Limb (tissue), 2 donors: ENCODE measurements at regions not wholly inside any gene's neighbourhood (a gene's known extent, or its start where the extent isn't known, plus 50 kb on each side); places are given as distances from the start of the nearest gene placed in this dataset.

ENCODE experiments used
- DNase-seq, 2 donors: peaks; one replicate each; pipeline ENCODE4 v3.0.0-alpha.2; 2016; ENCODE audit errors: extremely low spot score in 2 of 2

- no peak for DNase-seq
These were observed 144.0 kb upstream of the CDH6 start for GRCh38 chr5:31049461-31049860.

DNA sequence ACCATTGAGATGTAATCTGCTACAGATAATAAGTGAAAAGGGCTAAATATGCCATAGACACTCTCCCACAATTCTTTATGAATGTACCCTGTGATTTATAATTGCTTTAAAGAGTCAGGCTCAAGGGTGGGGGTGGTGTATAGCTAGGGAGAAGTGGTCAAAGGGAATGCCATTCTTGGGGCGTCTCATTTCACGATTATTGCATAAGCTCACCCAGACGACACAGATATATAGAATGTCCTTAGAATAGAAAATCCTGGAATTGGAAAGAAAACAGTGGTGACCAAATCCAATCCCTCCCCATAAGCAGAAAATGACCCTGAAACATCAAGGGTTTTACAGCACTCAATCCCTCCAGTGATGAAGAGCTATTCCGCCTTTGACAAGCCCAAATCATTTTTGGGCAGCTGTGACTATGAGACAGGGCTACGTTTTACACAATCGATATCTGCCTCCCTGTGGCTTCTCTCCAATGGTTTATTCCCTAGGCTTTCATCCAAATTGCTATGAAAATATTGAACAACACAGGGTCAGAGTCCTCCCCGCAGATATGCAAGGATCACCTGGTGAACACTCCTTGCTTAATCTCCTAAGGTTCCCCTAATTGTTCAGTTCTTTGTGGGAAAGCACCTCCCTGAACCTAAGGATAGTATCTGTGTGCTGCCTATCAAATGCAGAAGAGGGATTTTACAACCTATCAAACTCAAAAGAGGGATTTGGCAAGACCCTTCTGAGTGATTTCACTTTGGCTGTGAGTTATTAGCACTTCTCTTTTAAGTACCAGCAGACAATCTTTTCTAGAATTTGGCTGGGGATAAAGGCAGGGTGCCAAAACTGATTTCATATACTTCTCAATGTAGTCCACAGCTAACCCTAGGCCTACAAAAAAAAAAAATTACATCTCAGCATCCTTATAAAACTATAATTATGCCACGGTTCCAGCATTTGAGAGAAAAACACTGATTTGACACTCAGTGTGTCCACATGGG lies 144.9 kb upstream of the CDH6 start:
- DNase-seq = no peak

GRCh38 chr5:31047621-31048020 lies 145.9 kb upstream of the CDH6 start:
- DNase-seq = no peak

GRCh38 chr5:31047007-31047406 lies 146.5 kb upstream of the CDH6 start:
- DNase-seq = no peak

DNA sequence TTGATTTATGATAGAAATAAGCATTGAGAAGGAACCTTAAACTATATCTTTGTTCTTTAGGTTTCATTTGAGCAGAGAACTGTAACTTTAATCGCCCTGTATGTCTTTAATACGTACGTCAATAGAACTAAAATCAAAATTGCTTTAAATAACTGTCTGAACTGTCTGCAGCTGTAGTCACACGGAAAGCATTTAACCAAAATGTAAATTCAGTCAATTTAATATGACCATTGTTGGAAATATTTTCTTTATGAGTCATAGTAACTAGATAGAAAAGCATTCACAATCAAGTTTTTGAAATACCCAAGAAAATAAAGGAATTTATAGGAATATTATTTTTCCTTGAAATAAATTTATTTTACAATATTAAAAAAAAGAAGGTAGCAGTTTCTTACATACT lies 157.1 kb upstream of the CDH6 start:
- no peak for DNase-seq

DNA sequence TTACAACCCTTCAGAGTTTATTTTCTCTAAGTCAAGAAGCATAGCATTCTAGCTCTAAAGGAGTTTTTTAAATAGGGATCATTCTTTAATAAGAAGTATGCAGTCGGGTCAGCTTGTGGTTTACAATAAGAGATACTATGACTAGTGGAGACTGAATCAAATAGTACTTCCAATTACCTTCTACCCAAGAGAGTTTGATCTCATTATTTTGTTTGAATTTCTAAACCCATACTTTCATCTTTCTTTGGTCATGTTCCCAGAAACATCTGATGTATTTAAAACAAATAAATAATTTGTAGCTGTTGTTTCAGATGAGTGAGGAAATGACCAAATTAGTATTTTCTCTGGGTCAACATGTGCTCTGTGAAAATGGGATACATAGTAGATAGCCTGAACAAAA lies 160.2 kb upstream of the CDH6 start:
- no peak for DNase-seq

DNA sequence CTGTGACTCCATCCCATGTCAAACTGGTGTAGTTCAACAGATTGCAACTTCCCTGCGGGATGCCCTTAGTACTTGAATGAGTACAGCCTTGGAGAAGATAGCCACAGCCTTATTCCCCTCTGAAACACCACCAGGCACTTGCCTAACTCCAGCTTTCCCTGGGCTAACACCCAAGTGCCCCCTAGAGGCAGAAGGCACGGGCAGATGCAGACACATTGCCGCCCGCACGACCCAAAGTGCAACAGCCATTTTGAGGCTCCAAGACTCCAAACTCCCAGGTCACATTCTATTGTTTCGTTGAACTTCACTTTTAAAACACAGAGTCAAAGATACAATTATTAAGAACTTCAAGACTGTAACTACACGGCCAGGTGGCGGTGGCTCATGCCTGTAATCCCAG lies 163.6 kb upstream of the CDH6 start:
- no peak for DNase-seq

DNA sequence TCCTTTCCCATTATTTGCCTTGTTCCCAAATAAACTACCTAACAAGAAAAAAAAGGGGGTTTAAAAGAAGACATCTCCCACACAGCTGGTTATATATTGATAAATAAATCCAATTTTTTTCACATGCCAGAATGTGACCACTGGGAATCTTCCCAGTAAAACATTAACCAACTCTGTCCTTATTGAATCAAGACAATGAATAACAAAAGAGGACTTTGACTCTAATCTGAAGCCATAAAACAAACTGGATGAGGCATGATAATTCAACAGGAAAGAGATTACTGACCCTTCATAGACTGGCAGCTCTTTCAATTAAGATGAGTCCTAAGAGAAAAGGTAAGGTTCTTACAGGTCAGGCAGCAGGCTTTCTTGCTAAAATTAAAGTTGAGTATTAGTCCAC lies 165.8 kb upstream of the CDH6 start:
- no peak for DNase-seq

- no peak for DNase-seq
These were observed 170.4 kb upstream of the CDH6 start for GRCh38 chr5:31023105-31023504.

- no peak for DNase-seq
These were observed 172.3 kb upstream of the CDH6 start for GRCh38 chr5:31021181-31021624.

DNA sequence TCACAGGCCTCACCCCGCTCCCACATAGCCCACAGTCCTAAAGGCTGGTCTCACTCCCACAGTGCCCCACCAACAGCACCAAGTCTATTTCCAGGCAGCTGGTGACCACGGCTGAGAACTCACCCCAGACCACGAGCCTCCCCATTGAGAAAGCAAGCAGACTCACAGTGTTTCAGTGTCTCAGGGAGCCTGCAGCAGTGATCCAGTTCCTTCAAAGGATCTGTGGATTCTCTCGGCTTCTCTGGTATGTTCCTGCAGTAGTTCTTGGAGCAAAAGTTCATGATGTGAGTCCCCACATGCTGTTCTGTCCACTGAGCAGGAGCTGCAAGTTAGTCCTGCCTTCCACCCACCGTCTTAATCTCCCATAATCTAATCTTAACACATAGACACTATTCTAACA lies 185.3 kb upstream of the CDH6 start:
- DNase-seq = no peak

GRCh38 chr5:31007672-31008071 lies 185.8 kb upstream of the CDH6 start:
- DNase-seq = no peak

GRCh38 chr5:31000287-31000686 lies 193.2 kb upstream of the CDH6 start:
- no peak for DNase-seq

GRCh38 chr5:30997681-30998080 lies 195.8 kb upstream of the CDH6 start:
- no peak for DNase-seq

GRCh38 chr5:30994902-30995301 lies 198.6 kb upstream of the CDH6 start:
- DNase-seq = no peak

GRCh38 chr5:30994176-30994575 lies 199.3 kb upstream of the CDH6 start:
- DNase-seq = no peak

DNA sequence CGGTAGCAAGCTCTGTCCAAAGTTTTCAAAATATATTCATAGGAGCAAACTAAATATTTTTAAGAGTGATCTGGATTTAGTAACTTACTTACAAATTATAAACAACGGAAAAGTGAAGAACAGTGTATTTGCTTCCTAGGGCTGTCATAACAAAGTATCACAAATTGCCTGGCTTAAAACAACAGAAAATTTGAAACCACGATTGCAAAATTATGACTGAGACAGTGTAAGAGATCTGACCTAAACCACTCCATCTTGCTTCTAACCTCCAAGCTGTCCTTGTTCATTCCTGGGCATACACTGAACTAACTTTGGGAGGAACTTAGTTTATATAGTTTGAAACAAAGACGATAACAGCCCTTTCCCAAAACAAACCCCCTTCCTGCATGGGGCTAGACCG lies 202.0 kb upstream of the CDH6 start:
- DNase-seq = no peak

GRCh38 chr5:30981576-30981975 lies 211.9 kb upstream of the CDH6 start:
- DNase-seq = no peak

GRCh38 chr5:30968971-30969370 lies 224.5 kb upstream of the CDH6 start:
- DNase-seq = no peak

GRCh38 chr5:30960036-30960435 lies 233.4 kb upstream of the CDH6 start:
- DNase-seq = no peak

GRCh38 chr5:30959238-30959637 lies 234.2 kb upstream of the CDH6 start:
- DNase-seq = no peak

DNA sequence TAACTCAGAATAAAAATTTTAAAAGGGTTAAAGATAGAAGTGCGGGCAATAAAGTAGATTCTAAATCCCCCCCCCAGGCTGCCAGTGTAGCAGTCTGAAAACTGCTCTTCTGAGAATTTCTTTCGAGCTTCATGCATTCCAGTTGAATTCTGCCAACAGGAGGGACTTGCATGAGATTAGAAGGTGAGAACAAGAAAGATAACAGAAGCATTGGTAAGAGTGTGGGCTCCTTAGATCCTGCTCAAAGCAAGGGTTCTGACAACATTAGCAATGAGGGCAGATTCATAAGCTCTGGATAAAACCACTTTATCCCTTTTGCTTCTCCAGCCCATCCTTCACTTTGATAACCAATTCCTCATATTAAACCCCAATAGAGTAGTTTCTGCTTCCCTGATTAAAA lies 235.9 kb upstream of the CDH6 start:
- no peak for DNase-seq

DNA sequence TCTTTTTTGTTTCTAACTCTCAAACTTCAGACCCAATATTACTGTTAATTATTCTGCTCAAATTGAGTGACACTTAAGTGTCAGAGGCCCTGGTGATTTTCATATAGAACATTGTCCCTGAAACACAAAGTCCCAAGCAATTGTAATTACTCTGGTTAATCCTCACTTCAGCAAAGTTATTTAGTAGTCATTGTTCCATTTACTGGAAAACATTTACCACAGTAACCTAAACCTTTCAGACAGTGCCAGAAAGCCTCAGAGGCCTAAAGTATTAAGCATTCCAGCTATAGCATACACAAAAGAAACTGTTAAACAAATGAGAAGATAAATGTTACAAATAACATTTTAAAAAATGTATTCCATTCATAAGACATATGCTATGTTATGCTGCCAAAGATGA lies 237.2 kb upstream of the CDH6 start:
- no peak for DNase-seq
